H1 (cell line): ENCODE measurements at regions not wholly inside any gene's neighbourhood (a gene's known extent, or its start where the extent isn't known, plus 50 kb on each side); places are given as distances from the start of the nearest gene placed in this dataset.

Experiments
- CTBP2 ChIP-seq: IDR thresholded peaks from 2 replicates; pipeline ENCODE4 v1.7.0; 2011; ENCODE audit warnings: borderline replicate concordance, mild to moderate bottlenecking, moderate library complexity, mixed read lengths, low read length; ENCODE audit not compliant: insufficient read depth, insufficient read length
- E2F6 ChIP-seq: IDR thresholded peaks from 2 replicates; pipeline ENCODE4 v1.6.1; 2012; ENCODE audit warnings: inconsistent platforms
- EP300 ChIP-seq, 2 experiments: IDR thresholded peaks; 1 replicate in 1 of 2; 2 replicates in 1 of 2; pipeline ENCODE4 v1.6.1; 2011 to 2012; ENCODE audit warnings: low read depth in 2 of 2, low read length in 2 of 2, mild to moderate bottlenecking in 2 of 2, borderline replicate concordance in 1 of 2, inconsistent platforms in 1 of 2, moderate library complexity in 1 of 2
- JUN ChIP-seq: IDR thresholded peaks from 2 replicates; pipeline ENCODE4 v1.6.1; 2011; ENCODE audit warnings: low read depth, mild to moderate bottlenecking, improper control_type of control experiment, low read length
- SIN3A ChIP-seq, 2 experiments: IDR thresholded peaks in 1 of 2; conservative IDR thresholded peaks in 1 of 2; 2 replicates each; pipeline ENCODE4 v1.6.1; 2011 to 2012; ENCODE audit warnings: low read length in 2 of 2, improper control_type of control experiment in 1 of 2, low read depth in 1 of 2, mild to moderate bottlenecking in 1 of 2

DNA sequence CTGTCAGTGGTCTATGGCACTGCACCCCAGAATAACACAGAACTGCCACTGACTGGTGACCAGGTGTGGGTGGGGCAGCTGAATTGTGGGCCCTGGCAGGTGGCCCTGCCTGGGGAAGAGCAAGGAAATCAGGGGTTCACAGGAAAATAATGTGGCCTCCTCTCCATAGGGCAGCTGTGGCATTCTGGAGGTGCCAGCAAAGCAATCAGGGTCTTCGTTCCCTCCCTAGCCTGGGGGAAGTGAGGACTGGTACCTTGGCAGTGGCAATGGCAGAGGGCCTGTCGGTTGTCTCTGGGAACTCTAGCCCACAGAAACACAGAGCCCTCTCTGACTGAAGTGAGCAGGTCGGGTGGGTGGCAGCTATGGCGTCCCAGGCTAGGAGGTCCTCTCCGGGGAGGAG is 223.0 kb downstream of the GRIA2 start (continued):
- TF ChIP-seq CTBP2 (no peak), SIN3A (conservative IDR thresholded peaks at IDR 0.05 in 1 of 2, IDR thresholded peaks at IDR 0.05 in 1 of 2; ENCODE audit: low read depth in 1 of 2, low read length in 2 of 2) (no peak), E2F6 (no peak), EP300 (IDR thresholded peaks at IDR 0.05; ENCODE audit: borderline replicate concordance in 1 of 2, low read depth in 2 of 2, low read length in 2 of 2) (no peak), JUN (no peak)
- TF ChIP-seq, all 59 proteins: peak for 0
